NCI-H524 treated with DMSO at 0.1 percent for 48 hours (cell line): ENCODE measurements at regions not wholly inside any gene's neighbourhood (a gene's known extent, or its start where the extent isn't known, plus 50 kb on each side); places are given as distances from the start of the nearest gene placed in this dataset.
"Not testable (repeated sequence)": the region's sequence is repeated elsewhere in the genome, so short reads cannot be mapped to it uniquely, and the experiment has no call there.

ENCODE experiments used
- DNase-seq: peaks from one replicate; lab custom pipeline; 2025; lab: John Stamatoyannopoulos, UW

DNA sequence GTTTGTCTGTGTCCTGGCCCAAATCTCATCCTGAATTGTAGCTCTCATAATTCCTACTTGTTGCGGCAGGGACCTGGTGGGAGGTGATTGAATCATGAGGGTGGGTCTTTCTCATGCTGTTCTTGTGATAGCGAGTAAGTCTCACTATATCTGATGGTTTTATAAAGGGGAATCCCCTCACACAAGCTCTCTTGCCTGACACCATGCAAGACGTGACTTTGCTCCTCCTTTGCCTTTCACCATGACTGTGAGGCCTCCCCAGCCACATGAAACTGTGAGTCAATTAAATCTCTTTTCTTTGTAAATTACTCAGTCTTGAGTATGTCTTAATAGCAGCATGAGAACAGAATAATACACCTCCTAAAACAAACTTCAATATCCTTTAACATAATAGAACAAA lies 1065.6 kb downstream of the PLA2G4A start:
- DNase-seq: no peak

DNA sequence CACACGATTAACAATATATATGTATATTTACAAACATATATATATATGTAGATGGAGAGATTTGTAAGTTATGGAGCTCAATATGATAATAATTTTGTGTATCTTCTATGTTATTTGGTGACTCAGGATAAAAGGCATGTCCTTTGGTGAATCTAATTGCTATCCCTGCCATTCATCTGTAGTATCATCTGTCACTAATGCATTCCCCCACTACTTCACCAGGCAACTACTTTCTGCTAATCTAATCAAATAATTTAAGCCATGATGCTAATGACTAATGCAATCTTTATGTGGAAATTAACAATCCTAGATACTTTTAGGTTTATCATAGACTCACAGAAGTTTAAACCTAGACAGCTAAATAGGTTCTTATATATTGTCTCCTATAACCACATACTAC lies 1074.5 kb downstream of the PLA2G4A start:
- no peak for DNase-seq

DNA sequence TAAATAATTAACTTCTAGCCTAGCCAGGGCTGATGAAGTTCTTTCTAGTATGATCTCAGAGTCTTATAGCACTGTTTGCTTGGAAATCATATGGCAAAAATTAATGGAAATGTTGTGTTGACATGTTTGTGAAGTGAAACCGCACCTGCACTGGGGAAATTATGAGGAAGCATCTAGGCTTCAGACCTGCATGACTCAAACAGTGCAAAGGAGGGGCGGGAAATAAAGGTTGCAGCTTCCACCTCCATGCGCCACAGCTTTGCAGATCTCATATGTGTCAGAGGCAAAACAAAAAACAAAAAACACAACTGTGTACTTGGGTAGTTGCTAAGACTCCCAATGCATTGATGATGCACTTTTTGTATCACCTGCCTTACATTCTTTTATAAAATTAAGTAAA lies 1080.6 kb downstream of the PLA2G4A start:
- no peak for DNase-seq

DNA sequence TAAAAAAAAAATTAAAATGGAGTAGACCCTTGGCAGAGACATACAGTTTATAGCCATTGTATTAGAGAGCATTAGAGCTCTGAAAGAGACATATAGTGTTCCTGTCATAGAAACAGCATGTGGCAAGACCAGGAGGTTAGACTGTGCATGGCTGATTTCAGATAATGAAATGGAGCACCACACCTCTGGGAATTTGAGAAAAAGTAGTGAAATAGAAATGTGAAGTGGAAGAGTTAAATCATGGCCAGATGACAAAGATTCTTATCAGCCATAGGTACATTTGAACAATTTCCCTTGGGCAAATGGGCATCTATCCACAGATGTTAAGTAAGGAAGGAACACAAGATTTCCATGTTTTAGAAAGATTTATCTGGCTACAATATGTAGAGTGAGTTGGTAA lies 1083.1 kb downstream of the PLA2G4A start:
- no peak for DNase-seq

DNA sequence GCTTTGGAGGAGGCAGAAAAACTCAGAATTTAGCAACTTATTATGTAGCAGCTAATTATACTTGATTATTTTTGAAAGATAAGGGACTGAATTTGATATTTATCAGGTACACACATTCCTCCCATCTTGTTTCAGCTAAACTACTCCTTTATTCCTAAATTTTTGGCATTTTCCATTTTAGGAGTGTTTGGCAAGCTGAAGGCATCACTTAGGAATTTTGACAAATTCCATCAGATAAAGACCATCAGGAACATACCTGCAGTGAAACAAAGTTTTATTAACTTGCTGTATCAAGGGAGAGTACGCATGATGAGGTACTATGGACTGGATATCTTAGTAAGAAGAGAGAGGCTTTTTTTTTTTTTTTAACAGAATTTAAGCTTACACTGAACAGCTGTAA lies 1092.2 kb downstream of the PLA2G4A start:
- no peak for DNase-seq

DNA sequence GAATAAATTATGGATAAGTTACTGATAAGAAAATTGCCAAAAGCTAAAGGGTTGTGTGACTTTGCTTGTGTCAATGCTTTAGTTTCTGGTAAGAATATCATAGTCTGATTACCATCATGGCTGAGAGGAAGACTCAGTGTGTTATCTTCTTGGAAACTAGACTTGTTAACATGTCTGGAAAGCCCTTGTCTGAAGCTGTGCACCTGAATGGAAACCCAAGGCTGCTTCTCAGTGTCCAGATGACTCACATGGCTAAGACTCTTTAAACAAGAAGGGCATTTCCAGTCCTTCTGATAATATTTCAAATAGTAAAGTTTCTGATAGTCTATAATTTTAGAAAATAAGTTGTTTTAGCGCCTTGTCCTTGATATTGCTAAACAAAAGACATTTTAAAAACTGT lies 1092.7 kb downstream of the PLA2G4A start:
- DNase-seq: no peak

DNA sequence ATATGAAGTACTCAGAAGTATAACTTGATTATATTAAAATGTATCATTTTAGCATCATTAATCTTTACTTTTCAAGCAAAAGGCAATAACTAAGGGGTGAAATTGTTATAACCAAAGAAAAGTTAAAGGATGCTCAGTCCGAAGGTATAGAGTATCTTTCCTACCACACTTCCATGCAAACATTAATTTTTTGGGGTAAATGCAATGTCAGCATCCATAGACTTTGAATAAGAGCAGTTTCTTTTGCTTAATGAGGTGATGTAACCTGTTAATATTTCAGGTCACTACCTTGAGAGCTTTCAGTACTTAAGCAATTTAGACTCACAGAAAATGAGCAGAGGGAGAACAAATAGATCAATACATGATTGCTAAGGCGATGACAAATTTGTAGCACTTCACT lies 1093.5 kb downstream of the PLA2G4A start:
- DNase-seq: no peak

DNA sequence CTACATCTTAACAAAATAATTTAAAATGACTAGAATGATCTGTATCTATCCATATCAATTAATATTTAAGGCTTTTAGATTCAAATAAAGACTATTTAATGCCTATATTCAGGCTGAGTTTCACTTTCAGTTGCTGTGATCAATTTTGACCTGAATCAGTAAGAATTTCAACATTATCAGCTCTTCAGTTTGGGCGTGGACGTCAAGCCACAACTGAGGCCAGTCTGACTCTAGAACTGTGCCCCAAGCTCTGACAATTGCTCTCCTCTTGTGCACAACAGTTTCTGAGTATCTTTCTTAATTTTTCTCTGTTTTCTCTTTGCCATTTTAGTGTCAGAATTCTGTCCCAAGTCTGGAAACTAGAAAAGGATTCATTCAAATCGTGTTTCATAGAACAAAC lies 1095.5 kb downstream of the PLA2G4A start:
- no peak for DNase-seq

DNA sequence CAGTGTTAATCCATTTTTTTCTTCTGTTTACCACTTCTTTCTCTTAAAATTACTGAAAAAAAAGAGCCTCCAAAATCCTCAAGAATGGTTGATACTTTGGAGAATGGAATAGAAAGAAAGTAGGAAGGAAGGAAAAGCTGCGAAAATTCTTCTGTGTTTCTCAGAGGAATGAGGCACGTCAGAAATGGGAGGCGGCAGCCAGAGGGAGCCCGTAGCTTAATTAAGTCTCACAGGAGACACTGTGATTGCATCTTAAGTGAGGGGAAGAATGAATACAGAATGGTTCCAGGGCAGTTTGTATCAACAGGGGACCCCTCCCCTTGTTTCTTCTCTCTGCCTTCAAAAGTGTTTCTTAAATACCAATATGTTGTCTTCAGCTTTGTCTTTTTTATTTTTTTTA lies 1099.5 kb downstream of the PLA2G4A start:
- peak; percentile 4 for DNase-seq

DNA sequence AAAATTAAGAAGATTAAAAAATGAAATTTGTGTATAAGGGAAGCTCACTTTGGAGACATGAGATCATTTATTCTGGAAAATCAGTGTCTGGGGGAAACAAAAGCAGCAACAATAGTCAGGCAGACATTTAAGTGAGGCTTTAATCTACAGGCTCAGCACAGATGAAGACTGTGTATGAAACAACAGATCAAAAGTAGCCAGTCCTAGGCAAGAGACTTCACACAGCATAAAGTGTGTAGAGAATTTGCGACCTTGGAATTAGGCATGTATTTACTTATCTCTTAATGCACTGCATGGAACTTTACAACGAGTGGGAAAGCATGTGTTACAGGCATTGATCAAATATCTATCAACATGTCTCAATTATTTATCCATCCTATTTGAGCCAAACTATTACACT lies 1099.9 kb downstream of the PLA2G4A start:
- DNase-seq: no peak

DNA sequence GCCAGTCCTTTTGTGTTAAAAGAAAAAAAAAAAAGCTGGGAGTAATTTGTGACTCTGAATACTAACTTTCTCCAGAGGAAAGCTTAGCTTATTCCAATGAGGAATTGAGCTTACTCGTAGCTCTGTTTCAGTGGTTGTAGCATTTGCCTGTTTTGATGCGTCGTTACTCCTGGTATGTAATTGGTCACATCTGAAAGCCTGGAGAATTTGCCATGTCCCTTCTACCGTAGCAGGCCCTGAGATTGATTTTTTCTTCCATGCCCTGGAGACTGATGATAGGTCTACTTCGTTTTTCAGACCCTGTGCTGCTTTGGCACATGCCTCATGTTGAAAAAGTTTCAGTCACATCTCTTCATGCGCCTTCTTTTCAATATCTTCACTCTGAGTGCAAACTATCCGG lies 1103.0 kb downstream of the PLA2G4A start:
- no peak for DNase-seq

DNA sequence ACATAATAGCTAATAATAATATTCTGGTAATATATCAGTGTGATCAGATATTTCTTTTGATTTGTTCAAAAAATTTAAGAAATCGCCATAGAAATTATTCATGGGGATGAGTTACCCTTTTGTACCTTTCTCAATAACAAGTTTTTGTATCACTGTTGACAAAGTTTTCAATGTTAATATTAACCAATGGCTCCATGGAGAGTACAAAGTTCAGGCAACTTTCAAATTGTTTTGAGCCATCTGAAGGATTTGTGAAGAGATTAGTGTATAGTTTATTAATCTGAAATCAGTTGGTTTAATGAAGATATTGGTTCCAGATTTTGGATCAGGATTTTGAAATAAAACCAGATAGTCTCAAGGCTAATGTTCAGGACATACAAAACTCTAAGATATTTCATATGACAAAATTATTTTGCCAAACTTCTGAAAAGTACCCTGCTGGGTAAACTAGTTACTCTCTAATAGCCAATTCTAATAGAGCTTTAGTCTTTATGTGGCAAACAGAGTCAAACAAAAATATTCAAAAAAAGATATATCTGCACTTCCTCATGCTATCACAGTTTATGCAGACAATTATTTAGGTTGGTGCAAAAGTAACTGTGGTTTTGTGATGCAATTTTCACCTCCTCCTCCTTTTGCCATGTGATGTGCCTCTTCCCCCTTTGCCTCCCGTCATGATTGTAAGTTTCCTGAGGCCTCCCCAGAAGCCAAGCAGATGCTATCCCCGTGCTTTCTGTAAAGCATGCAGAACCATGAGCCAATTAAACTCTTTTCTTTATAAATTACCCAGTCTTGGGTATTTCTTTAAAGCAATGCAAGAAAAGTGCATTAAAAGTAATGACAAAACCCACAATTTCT lies 1105.0 kb downstream of the PLA2G4A start:
- no peak for DNase-seq

DNA sequence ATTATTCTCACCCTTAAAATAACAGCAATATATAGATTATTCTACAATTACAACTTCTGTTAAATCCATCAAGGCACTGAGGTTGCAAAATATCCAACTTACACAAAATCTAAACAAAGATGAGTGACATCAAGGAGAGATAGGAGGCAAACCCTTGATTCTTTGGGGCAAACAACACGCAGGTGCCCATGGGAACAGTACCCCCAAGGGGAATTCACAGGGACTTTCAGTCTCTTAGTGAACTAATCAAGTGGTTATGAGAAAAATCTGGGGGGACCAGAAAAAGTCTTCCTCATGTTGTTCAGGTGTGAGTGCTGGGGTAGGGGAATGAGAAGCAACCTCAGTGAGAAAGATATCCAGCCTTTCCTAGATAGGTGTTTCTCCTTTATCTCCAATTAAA lies 1107.9 kb downstream of the PLA2G4A start:
- DNase-seq: no peak

DNA sequence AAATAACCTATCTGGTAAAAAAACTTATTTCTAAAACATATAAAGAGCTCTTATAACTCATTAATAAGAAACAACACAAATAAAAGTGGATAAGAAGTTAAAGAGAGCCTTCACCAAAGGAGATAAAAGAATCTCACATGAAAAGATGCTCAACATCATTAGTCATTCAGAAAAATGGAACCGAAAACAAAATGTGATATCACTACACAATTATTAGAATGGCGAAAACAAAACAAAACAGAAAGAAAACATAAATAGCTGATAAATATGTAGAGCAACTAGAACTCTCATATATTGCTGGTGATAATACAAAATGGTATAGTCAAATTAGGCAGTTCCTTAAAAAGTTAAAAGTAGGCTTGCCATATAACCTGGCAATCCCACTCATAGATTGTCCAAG lies 1109.3 kb downstream of the PLA2G4A start:
- DNase-seq: no peak

DNA sequence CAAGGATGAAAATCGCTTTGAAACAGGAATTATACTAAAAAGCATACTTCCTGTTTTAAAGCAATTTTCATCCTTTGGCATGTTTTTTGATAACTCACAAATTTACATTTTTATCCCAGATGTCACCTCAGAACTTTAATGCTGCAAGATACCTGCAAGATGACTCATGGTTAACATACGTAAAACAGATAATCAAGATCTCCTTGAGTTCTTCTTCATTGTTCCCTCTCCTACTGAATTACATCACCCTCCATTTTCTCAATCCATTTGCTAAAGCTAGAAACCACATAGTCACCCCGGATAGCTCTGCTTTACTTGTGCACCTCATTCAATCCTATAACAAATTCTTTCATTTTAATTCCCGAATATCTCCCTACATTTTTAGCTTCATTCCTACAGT lies 1114.2 kb downstream of the PLA2G4A start:
- no peak for DNase-seq

DNA sequence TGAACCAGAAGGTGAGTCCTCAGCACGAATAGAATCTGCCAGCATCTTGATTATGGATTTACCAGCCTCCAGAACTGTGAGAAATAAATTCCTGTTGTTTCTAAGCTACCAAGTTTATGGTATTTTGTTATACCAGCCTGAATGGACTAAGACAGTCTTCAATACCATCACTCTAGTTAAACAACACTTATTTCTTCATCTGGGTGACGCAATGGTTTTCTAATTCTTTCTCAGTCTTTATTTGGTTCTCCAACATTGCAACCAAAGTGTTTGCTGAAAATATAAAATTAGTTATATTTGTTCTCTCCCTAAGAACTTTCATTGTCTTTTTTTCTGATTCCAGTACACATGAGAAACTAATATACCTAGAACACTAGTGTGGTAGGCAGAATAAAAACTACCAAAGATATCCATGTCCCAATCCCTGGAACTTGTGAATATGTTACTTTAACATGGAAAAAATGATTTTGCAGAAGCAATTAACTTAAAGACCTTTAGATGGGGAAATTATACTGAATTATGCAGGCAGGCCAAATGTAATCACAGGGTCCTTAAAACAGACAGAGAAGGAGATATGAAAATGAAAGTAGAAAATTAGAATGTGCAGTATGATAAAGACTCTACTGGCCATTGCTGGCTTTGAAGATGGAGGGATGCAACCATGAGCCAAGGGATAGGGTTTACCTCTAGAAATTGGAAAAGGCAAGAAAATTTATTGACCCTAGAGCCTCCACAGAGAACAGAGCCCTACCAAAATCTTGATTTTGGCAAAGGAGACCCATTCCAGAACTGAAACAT lies 1115.1 kb downstream of the PLA2G4A start:
- no peak for DNase-seq

DNA sequence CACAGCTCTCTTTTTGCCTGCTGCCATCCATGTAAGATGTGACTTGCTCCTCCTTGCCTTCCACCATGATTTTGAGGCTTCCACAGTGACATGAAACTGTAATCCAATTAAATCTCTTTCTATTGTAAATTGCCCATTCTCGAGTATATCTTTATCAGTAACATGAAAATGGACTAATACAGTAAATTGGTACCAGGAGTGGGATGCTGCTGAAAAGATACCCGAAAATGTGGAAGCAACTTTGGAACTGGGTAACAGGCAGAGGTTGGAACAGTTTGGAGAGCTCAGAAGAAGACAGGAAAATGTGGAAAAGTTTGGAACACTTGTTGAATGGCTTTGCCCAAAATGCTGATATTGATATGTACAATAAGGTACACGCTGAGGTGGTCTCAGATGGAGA lies 1117.9 kb downstream of the PLA2G4A start:
- not testable (repeated sequence) for DNase-seq

DNA sequence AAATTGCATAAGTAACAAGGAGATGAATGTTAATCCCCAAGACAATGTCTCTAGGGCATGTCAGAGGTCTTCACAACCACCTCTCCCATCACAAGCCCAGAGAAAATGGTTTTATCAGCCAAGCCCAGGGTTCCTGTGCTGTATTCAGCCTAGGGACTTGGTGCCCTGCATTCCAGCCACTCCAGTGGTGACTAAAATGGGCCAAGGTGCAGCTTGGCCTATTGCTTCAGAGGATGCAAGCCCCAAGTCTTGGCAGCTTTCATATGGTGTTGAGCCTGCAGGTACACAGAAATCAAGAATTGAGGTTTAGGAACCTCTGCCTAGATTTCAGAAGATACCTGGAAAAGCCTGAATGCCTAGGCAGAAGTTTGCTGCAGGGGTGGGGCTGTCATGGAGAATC lies 1118.6 kb downstream of the PLA2G4A start:
- DNase-seq: no peak

DNA sequence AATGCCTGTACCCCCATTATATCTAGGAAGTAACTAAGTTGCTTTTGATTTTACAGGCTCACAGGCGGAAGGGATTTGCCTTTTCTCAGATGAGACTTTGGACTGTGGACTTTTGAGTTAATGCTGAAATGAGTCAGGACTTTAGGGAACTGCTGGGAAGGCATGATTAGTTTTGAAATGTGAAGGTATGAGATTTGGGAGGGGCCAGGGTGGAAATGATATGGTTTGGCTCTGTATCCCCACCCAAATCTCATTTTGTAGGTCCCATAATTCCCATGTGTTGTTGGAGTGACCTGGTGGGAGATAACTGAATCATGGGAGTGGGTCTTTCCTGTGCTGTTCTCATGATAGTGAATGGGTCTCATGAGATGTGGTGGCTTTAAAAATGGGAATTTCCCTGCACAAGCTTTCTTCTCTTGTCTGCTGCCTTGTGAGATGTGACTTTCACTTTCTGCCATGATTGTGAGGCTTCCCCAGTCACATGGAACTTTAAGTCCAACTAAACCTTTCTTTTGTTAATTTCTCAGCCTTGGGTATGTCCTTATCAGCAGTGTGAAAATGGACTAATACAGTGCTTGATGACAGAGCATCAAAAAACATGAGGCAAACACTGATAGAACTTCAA lies 1119.5 kb downstream of the PLA2G4A start:
- no peak for DNase-seq

DNA sequence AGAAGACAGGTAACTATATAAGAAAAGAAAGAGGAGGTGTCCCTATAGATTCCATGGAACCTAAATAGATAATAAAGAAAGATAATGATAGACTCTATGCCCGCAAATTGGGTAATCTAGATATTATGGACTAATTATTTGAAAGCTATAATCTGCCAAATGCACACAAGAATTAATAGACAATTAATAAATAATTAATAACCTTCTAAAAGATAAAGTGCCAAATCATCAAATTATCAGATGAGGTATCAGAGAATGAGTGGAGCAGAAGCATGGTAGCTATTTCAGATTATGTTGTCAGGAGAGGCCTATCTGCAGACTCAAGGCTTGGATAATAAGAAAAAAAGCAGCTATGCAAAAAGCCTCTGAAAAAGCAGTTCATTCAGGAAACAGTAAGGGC lies 1120.8 kb downstream of the PLA2G4A start:
- no peak for DNase-seq

DNA sequence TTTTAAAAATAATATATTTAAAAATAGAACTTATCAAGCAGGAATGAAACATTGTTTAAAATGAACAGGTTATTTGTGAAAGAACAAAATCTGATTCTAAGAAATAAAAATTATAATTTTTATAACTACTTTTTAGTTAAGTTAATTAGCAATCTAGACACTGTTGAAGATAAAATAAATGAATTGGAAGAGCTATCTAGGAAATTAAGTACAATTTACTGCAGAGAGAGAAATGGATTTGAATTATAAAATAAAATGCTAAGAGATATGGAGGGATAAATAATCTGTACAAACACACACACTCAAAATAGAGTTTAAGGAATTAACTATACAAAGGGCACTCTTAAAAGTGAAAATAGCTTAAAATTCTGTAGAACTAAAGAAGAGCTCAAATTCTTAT lies 1123.1 kb downstream of the PLA2G4A start:
- DNase-seq: no peak

DNA sequence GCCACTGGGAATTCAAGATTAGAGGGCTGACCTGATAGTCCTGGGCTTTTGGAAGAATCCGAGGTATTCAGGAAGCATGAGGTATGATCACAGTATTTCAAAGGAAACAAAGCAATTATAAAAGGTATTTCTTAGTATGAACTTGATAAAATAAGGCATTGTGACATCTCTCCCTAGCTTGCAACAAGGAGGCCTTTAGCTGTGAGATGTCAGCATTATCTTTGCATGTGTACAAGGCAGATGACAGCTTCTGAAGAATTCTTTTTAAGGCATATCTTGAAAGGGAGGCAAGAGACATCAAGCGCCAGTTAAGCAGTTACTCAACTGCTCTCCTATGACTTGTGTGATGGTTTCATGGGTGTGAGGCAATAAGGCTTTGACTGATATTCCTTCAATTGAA lies 1123.7 kb downstream of the PLA2G4A start:
- no peak for DNase-seq

DNA sequence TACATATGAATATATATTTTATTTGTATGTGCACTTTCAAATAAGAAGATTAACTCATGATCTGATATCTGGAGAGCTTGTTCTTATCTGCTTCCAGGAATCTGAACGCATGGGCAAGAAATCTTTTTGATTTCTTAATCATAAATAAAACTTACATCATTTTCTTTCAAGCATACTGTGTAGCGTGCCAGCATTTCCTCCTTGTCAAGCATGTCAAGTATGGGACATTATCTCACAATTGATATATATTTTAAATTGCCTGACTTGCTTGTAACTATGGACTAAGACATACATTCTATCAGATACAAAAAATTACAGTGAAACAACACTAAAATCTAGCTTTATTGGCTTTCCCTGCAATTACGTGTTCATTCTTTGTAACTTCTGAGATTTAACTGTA lies 1128.2 kb downstream of the PLA2G4A start:
- DNase-seq: no peak
